ENCODE measurements at regions not wholly inside any gene's neighbourhood (a gene's known extent, or its start where the extent isn't known, plus 50 kb on each side); places are given as distances from the start of the nearest gene placed in this dataset.

- ChIA-PET POLR2A (interaction anchor here (0.7 kb wide), 1 partner anchor 10 kb away, joined by 3 read pairs; no protein-coding TSS in a partner anchor), CTCF (interaction anchor here (6.3 kb wide), 1 partner anchor 20 kb away, joined by 28 read pairs; no protein-coding TSS in a partner anchor)
- no peak for TF ChIP-seq CTCF (IDR thresholded peaks at IDR 0.05; ENCODE audit: insufficient read depth, low read length, missing control alignments)
- no peak overlapping the region for H3K4me3 ChIP-seq (ENCODE audit: low read depth, low read length)
- no peak for DNase-seq (ENCODE audit: low read depth, low spot score)
These were observed 116.8 kb upstream of the BACH2 start for GRCh38 chr6:90413396-90413795.

- H3K4me3 ChIP-seq (ENCODE audit: low read depth, low read length), result no peak overlapping the region
- ChIA-PET POLR2A (interaction anchor here (0.7 kb wide), 1 partner anchor 9 kb away, joined by 3 read pairs; no protein-coding TSS in a partner anchor), CTCF (interaction anchor here (6.3 kb wide), 1 partner anchor 19 kb away, joined by 28 read pairs; no protein-coding TSS in a partner anchor)
- TF ChIP-seq CTCF (IDR thresholded peaks at IDR 0.05; ENCODE audit: insufficient read depth, low read length, missing control alignments), result no peak
- no peak for DNase-seq (ENCODE audit: low read depth, low spot score)
These were observed 116.1 kb upstream of the BACH2 start for GRCh38 chr6:90412538-90413369.

- ChIA-PET CTCF (interaction anchor here (2.8 kb wide), 1 partner anchor 18 kb away, joined by 8 read pairs; no protein-coding TSS in a partner anchor), POLR2A (no interaction called here)
- no peak for TF ChIP-seq CTCF (IDR thresholded peaks at IDR 0.05; ENCODE audit: insufficient read depth, low read length, missing control alignments)
- no peak for DNase-seq (ENCODE audit: low read depth, low spot score)
- no peak overlapping the region for H3K4me3 ChIP-seq (ENCODE audit: low read depth, low read length)
These were observed 114.7 kb upstream of the BACH2 start for GRCh38 chr6:90411292-90411781.

DNA sequence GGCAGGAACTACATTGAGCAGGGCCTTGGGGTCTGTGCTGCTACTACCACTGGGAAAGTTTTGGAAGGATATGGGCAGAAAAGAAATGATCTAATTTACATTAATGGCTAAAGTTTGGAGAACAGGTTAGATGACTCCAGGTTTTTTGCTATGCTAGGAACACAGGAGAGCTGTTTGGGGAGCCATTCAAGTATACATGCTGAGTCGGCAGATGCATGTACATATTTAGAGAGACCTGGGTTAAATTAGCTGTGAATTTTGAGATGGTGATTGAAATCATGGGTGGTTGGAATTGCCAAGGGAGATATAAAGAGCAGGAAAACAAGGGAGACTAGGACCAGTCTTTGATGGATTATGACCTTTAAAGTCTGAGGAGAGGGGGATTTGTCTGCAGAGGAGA is 113.1 kb upstream of the BACH2 start:
- POLR2A ChIA-PET, result no interaction called here
- TF ChIP-seq CTCF (IDR thresholded peaks at IDR 0.05; ENCODE audit: insufficient read depth, low read length, missing control alignments), result no peak
- no peak overlapping the region for H3K4me3 ChIP-seq (ENCODE audit: low read depth, low read length)
- DNase-seq (ENCODE audit: low read depth, low spot score), result no peak
- CTCF ChIA-PET, result interaction anchor here (0.9 to 2.8 kb wide), 3 partner anchors 11 to 69 kb away, joined by 3 to 8 read pairs (median 5); no protein-coding TSS in a partner anchor

DNA sequence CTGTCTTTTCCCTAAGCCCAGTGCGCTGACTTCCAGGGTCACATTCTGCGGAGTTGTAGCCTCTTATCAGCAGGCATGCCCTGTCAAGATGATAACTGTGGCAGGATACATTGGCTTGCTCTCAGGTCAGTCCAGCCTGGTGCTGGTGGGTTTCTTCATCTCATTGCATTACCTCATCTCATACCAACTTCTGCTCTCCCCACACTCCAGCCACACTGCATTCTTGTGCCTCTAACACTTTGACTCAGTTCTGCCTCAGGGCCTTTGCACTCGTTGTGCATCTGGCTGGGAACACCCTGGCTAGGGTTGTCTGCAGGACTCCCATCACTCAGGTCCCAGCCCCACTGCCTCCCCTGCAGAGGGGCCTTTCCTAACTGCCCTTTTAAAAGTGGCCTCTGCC is 110.3 kb upstream of the BACH2 start:
- no peak for TF ChIP-seq CTCF (IDR thresholded peaks at IDR 0.05; ENCODE audit: insufficient read depth, low read length, missing control alignments)
- H3K4me3 ChIP-seq (ENCODE audit: low read depth, low read length), result no peak overlapping the region
- DNase-seq (ENCODE audit: low read depth, low spot score), result no peak
- ChIA-PET CTCF (interaction anchor here (7.5 kb wide), 1 partner anchor 14 kb away, joined by 41 read pairs; no protein-coding TSS in a partner anchor), POLR2A (no interaction called here)

GRCh38 chr6:90406142-90406794 is 109.6 kb upstream of the BACH2 start:
- POLR2A ChIA-PET, result no interaction called here

More at GRCh38 chr6:90406142-90406794, 109.6 kb upstream of the BACH2 start:
- CTCF ChIA-PET, result interaction anchor here (7.5 kb wide), 1 partner anchor 13 kb away, joined by 41 read pairs; no protein-coding TSS in a partner anchor
- H3K4me3 ChIP-seq (ENCODE audit: low read depth, low read length), result no peak overlapping the region
- no peak for TF ChIP-seq CTCF (IDR thresholded peaks at IDR 0.05; ENCODE audit: insufficient read depth, low read length, missing control alignments)
- DNase-seq (ENCODE audit: low read depth, low spot score), result no peak
